Pancreas (tissue), 10 donors: ENCODE measurements at regions not wholly inside any gene's neighbourhood (a gene's known extent, or its start where the extent isn't known, plus 50 kb on each side); places are given as distances from the start of the nearest gene placed in this dataset.
"Not testable (repeated sequence)": the region's sequence is repeated elsewhere in the genome, so short reads cannot be mapped to it uniquely, and the experiment has no call there.

Experiments
- ATAC-seq, 4 donors: fragments of 200-7000 bp; cut with Tn5 transposase; one replicate each; pipeline versions ENCODE4 v1.8.0 to v1.9.1; 2020; ENCODE audit warnings: mild to moderate bottlenecking in 4 of 4, moderate library complexity in 4 of 4
- DNase-seq, 6 donors: peaks; one replicate each; pipeline ENCODE4 v3.0.0-alpha.2; 2020
- FAIRE-seq: peaks from 2 replicates; lab custom pipeline; 2012; peaks lifted over from hg19 to GRCh38; lab: Jason Lieb, UNC
- H3K27ac ChIP-seq, 4 donors: fragments of 200-600 bp; sonication (generic); 1 replicate in 3 of 4; 2 replicates in 1 of 4; pipeline versions ENCODE4 v1.5.0 to v1.8.0; 2020
- H3K27me3 ChIP-seq, 4 donors: fragments of 200-600 bp; one replicate each; pipeline ENCODE4 v1.8.0; 2021
- H3K36me3 ChIP-seq, 3 donors: fragments of 200-600 bp; sonication (generic) in 1 of 3; one replicate each; pipeline versions ENCODE4 v1.5.0 to v1.8.0; 2020 to 2021
- H3K4me1 ChIP-seq, 3 donors: fragments of 200-600 bp; one replicate each; pipeline ENCODE4 v1.8.0; 2021
- H3K4me3 ChIP-seq, 4 donors: fragments of 200-600 bp; sonication (generic) in 2 of 4; one replicate each; pipeline versions ENCODE4 v1.5.0 to v1.8.0; 2020 to 2021
- H3K9me3 ChIP-seq, 4 donors: fragments of 200-600 bp; one replicate each; pipeline ENCODE4 v1.8.0; 2021
- CTCF ChIP-seq, 4 donors: fragments of 200-600 bp; sonication (generic) in 3 of 4; IDR thresholded peaks; one replicate each; pipeline versions ENCODE4 v1.5.0 to v1.8.0; 2021; ENCODE audit warnings: antibody characterized with exemption in 4 of 4
- WGBS, 2 donors: extraction: QIAGEN DNeasy Blood & Tissue Kit; methylation state at CpG; one replicate each; pipeline ENCODE4 v1.1.7; 2013; 5-methylcytosine and 5-hydroxymethylcytosine counted together
- intact Hi-C, 3 donors: fragments of 100-400 bp; cut with DNase I; formaldehyde crosslinking; loops; one replicate each; pipeline versions ENCODE4 v1.11.1 to v1.14.2; 2022
- donor health status: healthy with polysubstance abuse.
- donor health status: DM: no; HTN: no; CAD: no; lungs with moderate emphysema.
- donor health status: DM: no; HTN: no; CAD: no.
- donor health status: control.
- donor health status: control.
- donor health status: Bipolar disorder and iron deficiency.
- donor health status: DM: yes; HTN: yes; CAD: no.
- donor health status: DM: no; HTN: no; CAD: no.
- donor health status: DM: no; HTN: no; CAD: no.
- donor health status: DM: yes; HTN: yes; CAD: no.

GRCh38 chr10:3376631-3377030 is 204.0 kb upstream of the PITRM1 start:
- ATAC-seq, result no peak
- TF ChIP-seq CTCF (IDR thresholded peaks at IDR 0.05), result no peak
- no peaks in the 10 kb centered on the region for H3K36me3 ChIP-seq
- no peaks in the 10 kb centered on the region for H3K27me3 ChIP-seq
- FAIRE-seq, result no peak
- no peaks in the 10 kb centered on the region for H3K9me3 ChIP-seq
- H3K4me1 ChIP-seq, result peaks cover 0 to 5% (median 0%) of the 10 kb centered on the region in 3 donors
- no peak overlapping the region for H3K27ac ChIP-seq
- 88 to 96% methylated on average over 17 of the region's 17 CpGs for WGBS, 2 donors
- intact Hi-C loops, result no loop called here
- no peak overlapping the region for H3K4me3 ChIP-seq
- DNase-seq, result no peak

- DNase-seq (no peak), ATAC-seq (no peak), FAIRE-seq (no peak)
- Histone ChIP-seq H3K9me3 (no peaks in the 10 kb centered on the region), H3K4me1 (peaks cover 0 to 5% (median 0%) of the 10 kb centered on the region in 3 donors), H3K36me3 (no peaks in the 10 kb centered on the region), H3K4me3 (no peak overlapping the region), H3K27ac (no peak overlapping the region), H3K27me3 (no peaks in the 10 kb centered on the region)
- 83 to 85% methylated on average over 5 of the region's 5 CpGs for WGBS, 2 donors
- intact Hi-C loops, result no loop called here
- no peak for TF ChIP-seq CTCF (IDR thresholded peaks at IDR 0.05)
Observed at GRCh38 chr10:3375505-3375904, 202.9 kb upstream of the PITRM1 start.

GRCh38 chr10:3374914-3375313 is 202.3 kb upstream of the PITRM1 start:
- Histone ChIP-seq H3K36me3 (no peaks in the 10 kb centered on the region), H3K4me3 (no peak overlapping the region), H3K9me3 (no peaks in the 10 kb centered on the region), H3K4me1 (peaks cover 0 to 5% (median 0%) of the 10 kb centered on the region in 3 donors), H3K27me3 (no peaks in the 10 kb centered on the region), H3K27ac (no peak overlapping the region)
- WGBS, 2 donors, result 67 to 85% methylated on average over 2 of the region's 2 CpGs
- no peak for ATAC-seq
- no peak for FAIRE-seq
- no peak for DNase-seq
- no peak for TF ChIP-seq CTCF (IDR thresholded peaks at IDR 0.05)
- intact Hi-C loops, result no loop called here

- intact Hi-C loops, ATAC-seq, H3K9me3 ChIP-seq, H3K27ac ChIP-seq, H3K4me3 ChIP-seq, DNase-seq, H3K27me3 ChIP-seq, FAIRE-seq, H3K36me3 ChIP-seq, H3K4me1 ChIP-seq: not testable (repeated sequence)
- WGBS, 2 donors, result 72 to 76% methylated on average over 12 of the region's 13 CpGs
Observed at GRCh38 chr10:3373374-3374027, 200.9 kb upstream of the PITRM1 start.

- no peak for TF ChIP-seq CTCF (IDR thresholded peaks at IDR 0.05)
- H3K4me1 ChIP-seq, result peaks cover 0 to 5% (median 0%) of the 10 kb centered on the region in 3 donors
- H3K27me3 ChIP-seq, result no peaks in the 10 kb centered on the region
- no peak for DNase-seq
- H3K36me3 ChIP-seq, result no peaks in the 10 kb centered on the region
- H3K27ac ChIP-seq, result no peak overlapping the region
- FAIRE-seq, result no peak
- WGBS, 2 donors, result 65 to 75% methylated on average over 3 of the region's 3 CpGs
- intact Hi-C loops, result no loop called here
- no peak overlapping the region for H3K4me3 ChIP-seq
- no peak for ATAC-seq
- H3K9me3 ChIP-seq, result no peaks in the 10 kb centered on the region
Observed at GRCh38 chr10:3372281-3372680, 199.7 kb upstream of the PITRM1 start.

GRCh38 chr10:3371624-3372023 is 199.0 kb upstream of the PITRM1 start:
- H3K27me3 ChIP-seq, H3K4me1 ChIP-seq, intact Hi-C loops, H3K27ac ChIP-seq, ATAC-seq, DNase-seq, H3K4me3 ChIP-seq, H3K9me3 ChIP-seq, FAIRE-seq, H3K36me3 ChIP-seq: not testable (repeated sequence)
